Right cardiac atrium (tissue), 5 donors: ENCODE measurements at regions not wholly inside any gene's neighbourhood (a gene's known extent, or its start where the extent isn't known, plus 50 kb on each side); places are given as distances from the start of the nearest gene placed in this dataset.

Experiments used
- ATAC-seq, 2 donors: fragments of 200-7000 bp; cut with Tn5 transposase; one replicate each; pipeline versions ENCODE4 v1.8.0 to v1.9.1; 2020; ENCODE audit warnings: moderate library complexity in 2 of 2, mild to moderate bottlenecking in 1 of 2
- DNase-seq, 3 donors: peaks; one replicate each; pipeline ENCODE4 v3.0.0-alpha.2; 2020
- H3K27ac ChIP-seq: one replicate; pipeline ENCODE4 v1.5.1; 2013; ENCODE audit warnings: mild to moderate bottlenecking, low read length, control low read depth, moderate library complexity
- H3K27me3 ChIP-seq: one replicate; pipeline ENCODE4 v1.6.1; 2013; ENCODE audit not compliant: control insufficient read depth, insufficient read depth
- H3K4me1 ChIP-seq: one replicate; pipeline ENCODE4 v1.6.1; 2013; ENCODE audit warnings: low read length; ENCODE audit not compliant: control insufficient read depth, insufficient read depth
- H3K4me3 ChIP-seq: one replicate; pipeline ENCODE4 v1.5.1; 2013; ENCODE audit warnings: low read length, control low read depth
- H3K9me3 ChIP-seq: one replicate; pipeline ENCODE4 v1.6.1; 2013; ENCODE audit warnings: low read length; ENCODE audit not compliant: control insufficient read depth
- WGBS: extraction: QIAGEN DNeasy Blood & Tissue Kit; methylation state at CpG from one replicate; pipeline ENCODE4 v1.1.7; 2013; 5-methylcytosine and 5-hydroxymethylcytosine counted together
- intact Hi-C, 4 donors: fragments of 100-400 bp; cut with DNase I; formaldehyde crosslinking; loops; one replicate each; pipeline versions ENCODE4 v1.11.0 to v1.14.0; 2022 to 2023
- donor health status: healthy with polysubstance abuse.
- donor health status: DM: no; HTN: yes; CAD: no.
- donor health status: DM: no; HTN: no; CAD: no.
- donor health status: DM: no; HTN: yes; CAD: no; lungs with severe emphysema.
- donor health status: DM: yes; HTN: yes; CAD: no.

- ATAC-seq = no peak
- DNase-seq = no peak
- no peak overlapping the region for H3K4me3 ChIP-seq
- intact Hi-C loops = no loop called here
- no peaks in the 10 kb centered on the region for H3K27me3 ChIP-seq
- no peaks in the 10 kb centered on the region for H3K4me1 ChIP-seq
- no peak overlapping the region for H3K27ac ChIP-seq
- 77% methylated on average over 3 of the region's 3 CpGs for WGBS
- no peaks in the 10 kb centered on the region for H3K9me3 ChIP-seq
Observed at GRCh38 chr5:35360671-35361070, 130.4 kb upstream of the PRLR start.

- Histone ChIP-seq H3K27ac (no peak overlapping the region), H3K9me3 (no peaks in the 10 kb centered on the region), H3K27me3 (no peaks in the 10 kb centered on the region), H3K4me3 (no peak overlapping the region), H3K4me1 (no peaks in the 10 kb centered on the region)
- ATAC-seq (no peak), DNase-seq (no peak)
- intact Hi-C loops = no loop called here
- 46% methylated on average over 1 of the region's 1 CpG for WGBS
Observed at GRCh38 chr5:35359859-35360258, 129.6 kb upstream of the PRLR start.

GRCh38 chr5:35357973-35358372 is 127.7 kb upstream of the PRLR start:
- ATAC-seq (no peak), DNase-seq (no peak)
- Histone ChIP-seq H3K9me3 (peaks cover 1% of the 10 kb centered on the region), H3K27me3 (no peaks in the 10 kb centered on the region), H3K4me1 (no peaks in the 10 kb centered on the region), H3K4me3 (no peak overlapping the region), H3K27ac (no peak overlapping the region)
- intact Hi-C loops = no loop called here
- WGBS = 96% methylated on average over 3 of the region's 3 CpGs

GRCh38 chr5:35356725-35357124 is 126.4 kb upstream of the PRLR start:
- Histone ChIP-seq H3K4me3 (no peak overlapping the region), H3K9me3 (peaks cover 1% of the 10 kb centered on the region), H3K27ac (no peak overlapping the region), H3K27me3 (no peaks in the 10 kb centered on the region), H3K4me1 (no peaks in the 10 kb centered on the region)
- ATAC-seq (no peak), DNase-seq (no peak)
- intact Hi-C loops = no loop called here
- WGBS = 77% methylated on average over 4 of the region's 4 CpGs

DNA sequence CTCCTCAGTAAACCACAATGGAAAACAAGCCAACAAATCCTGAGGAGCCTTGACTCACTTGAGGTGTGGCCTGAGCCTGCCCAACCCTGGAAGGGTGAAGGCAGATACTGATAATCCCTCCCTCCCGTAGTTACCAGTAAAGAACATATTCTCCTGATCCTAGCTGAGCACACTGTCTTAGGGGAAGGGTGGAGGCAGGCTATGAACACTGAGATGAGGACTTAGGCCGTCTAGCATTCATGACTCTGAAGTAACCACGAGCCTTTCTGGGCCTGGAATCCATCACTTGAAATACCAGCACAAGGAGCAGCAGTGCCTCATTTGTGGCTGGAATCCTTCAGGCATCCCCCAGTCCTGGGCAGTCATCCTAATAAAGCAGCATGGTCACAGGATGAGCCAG is 124.5 kb upstream of the PRLR start:
- WGBS = 49% methylated on average over 3 of the region's 3 CpGs
- DNase-seq (no peak), ATAC-seq (no peak)
- no peaks in the 10 kb centered on the region for H3K27me3 ChIP-seq
- H3K9me3 ChIP-seq = peaks cover 1% of the 10 kb centered on the region
- no peak overlapping the region for H3K4me3 ChIP-seq
- no peaks in the 10 kb centered on the region for H3K4me1 ChIP-seq
- no peak overlapping the region for H3K27ac ChIP-seq
- intact Hi-C loops = no loop called here

DNA sequence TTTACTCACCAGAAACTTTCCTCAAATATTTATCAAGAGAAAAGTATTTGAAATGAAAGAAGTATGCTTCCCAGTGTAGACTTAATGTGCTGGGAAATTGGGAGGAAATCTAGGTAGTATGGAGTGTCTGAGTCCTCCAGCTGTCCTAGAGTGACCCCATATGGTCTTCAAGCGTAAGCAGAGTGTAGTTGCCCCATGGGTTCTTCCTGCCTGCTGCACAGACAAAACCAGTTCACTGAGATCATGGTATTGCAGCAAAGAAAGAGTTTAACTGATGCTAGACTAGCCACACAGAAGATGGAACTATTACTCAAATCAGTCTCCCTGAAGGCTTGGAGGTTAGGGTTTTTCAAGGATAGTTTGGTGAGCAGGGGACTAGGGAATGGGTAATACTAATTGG is 114.9 kb upstream of the PRLR start:
- intact Hi-C loops = no loop called here
- no peaks in the 10 kb centered on the region for H3K27me3 ChIP-seq
- H3K27ac ChIP-seq = no peak overlapping the region
- DNase-seq (no peak), ATAC-seq (no peak)
- no peaks in the 10 kb centered on the region for H3K4me1 ChIP-seq
- 66% methylated on average over 1 of the region's 1 CpG for WGBS
- no peak overlapping the region for H3K4me3 ChIP-seq
- H3K9me3 ChIP-seq = peaks cover 5% of the 10 kb centered on the region

- intact Hi-C loops = no loop called here
- H3K27ac ChIP-seq = no peak overlapping the region
- no peaks in the 10 kb centered on the region for H3K27me3 ChIP-seq
Observed at GRCh38 chr5:35342664-35343063, 112.4 kb upstream of the PRLR start.

GRCh38 chr5:35341189-35341588 is 110.9 kb upstream of the PRLR start:
- intact Hi-C loops = no loop called here
- H3K27me3 ChIP-seq = no peaks in the 10 kb centered on the region
- H3K4me3 ChIP-seq = no peak overlapping the region
- no peak overlapping the region for H3K27ac ChIP-seq
- no peaks in the 10 kb centered on the region for H3K4me1 ChIP-seq
- DNase-seq = no peak
- no peak for ATAC-seq
- WGBS = 92% methylated on average over 1 of the region's 1 CpG
- peaks cover 7% of the 10 kb centered on the region for H3K9me3 ChIP-seq

More at GRCh38 chr5:35342664-35343063, 112.4 kb upstream of the PRLR start:
- DNase-seq (peak in 1 of 3 donors; percentile 35), ATAC-seq (no peak)
- H3K4me3 ChIP-seq = no peak overlapping the region
- peaks cover 7% of the 10 kb centered on the region for H3K9me3 ChIP-seq
- no peaks in the 10 kb centered on the region for H3K4me1 ChIP-seq

DNA sequence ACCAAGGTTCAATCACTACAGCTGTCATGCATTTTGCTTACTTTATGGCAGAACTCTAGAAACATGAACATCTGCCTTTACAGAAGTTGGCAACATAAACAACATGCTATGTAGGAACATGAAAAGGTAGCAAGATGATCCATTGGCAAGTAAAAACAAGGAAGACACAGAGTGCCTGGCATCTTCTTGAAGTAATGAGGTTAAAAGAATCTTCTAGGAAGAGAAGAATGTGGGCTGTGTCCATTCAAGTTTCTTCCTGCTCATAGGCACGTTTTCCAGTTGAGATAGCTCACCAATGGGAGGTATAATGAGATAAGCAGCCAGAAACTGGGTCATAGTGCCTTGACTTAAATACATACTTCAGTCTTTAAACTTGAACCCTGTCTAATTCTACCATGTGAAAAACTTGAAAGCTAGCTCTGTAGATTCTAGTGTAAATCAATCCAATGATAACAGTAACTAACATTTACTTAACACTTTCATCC is 109.4 kb upstream of the PRLR start:
- no peak for ATAC-seq
- H3K9me3 ChIP-seq = peaks cover 3% of the 10 kb centered on the region
- H3K4me1 ChIP-seq = no peaks in the 10 kb centered on the region
- 31% methylated on average over 1 of the region's 1 CpG for WGBS
- DNase-seq = no peak
- H3K27me3 ChIP-seq = no peaks in the 10 kb centered on the region
- no peak overlapping the region for H3K27ac ChIP-seq
- H3K4me3 ChIP-seq = no peak overlapping the region
- intact Hi-C loops = no loop called here

DNA sequence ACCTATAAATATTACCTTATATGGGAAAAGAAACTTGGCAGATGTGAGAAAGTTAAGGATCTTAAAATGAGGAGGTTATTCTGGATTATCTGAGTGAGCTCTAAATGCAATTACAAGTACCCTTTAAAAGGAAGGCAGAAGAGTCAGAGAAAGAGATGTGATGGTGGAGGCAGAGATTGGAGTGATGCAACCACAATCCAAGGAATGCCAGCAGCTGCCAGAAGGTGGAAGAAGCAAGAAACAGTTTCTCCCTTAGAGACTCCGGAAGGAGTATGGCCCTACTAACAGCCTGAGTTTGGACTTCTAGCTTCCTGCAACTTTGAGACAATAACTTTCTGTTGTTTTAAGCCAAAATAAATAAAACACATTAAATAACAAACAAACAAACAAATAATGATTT is 108.7 kb upstream of the PRLR start:
- Histone ChIP-seq H3K27me3 (no peaks in the 10 kb centered on the region), H3K4me3 (no peak overlapping the region), H3K27ac (no peak overlapping the region), H3K4me1 (no peaks in the 10 kb centered on the region), H3K9me3 (peaks cover 2% of the 10 kb centered on the region)
- ATAC-seq = no peak
- 89% methylated on average over 1 of the region's 1 CpG for WGBS
- intact Hi-C loops = no loop called here
- DNase-seq = no peak

DNA sequence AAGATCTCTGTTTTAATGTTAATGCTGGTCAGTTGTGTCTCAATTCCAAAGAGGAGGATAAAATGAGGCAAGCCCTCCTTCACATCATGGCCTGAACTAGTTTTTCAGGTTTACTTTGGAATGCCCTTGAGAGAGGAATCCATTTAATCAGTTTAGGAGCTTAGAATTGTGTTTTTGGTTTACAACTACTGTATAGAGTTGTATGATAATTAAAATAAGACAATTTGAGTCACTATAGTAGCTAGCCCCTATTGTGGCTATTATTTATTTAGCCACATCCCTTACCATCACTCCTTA is 107.8 kb upstream of the PRLR start:
- peaks cover 2% of the 10 kb centered on the region for H3K9me3 ChIP-seq
- no peaks in the 10 kb centered on the region for H3K4me1 ChIP-seq
- H3K27ac ChIP-seq = no peak overlapping the region
- DNase-seq (no peak), ATAC-seq (no peak)
- no peaks in the 10 kb centered on the region for H3K27me3 ChIP-seq
- intact Hi-C loops = no loop called here
- no peak overlapping the region for H3K4me3 ChIP-seq

DNA sequence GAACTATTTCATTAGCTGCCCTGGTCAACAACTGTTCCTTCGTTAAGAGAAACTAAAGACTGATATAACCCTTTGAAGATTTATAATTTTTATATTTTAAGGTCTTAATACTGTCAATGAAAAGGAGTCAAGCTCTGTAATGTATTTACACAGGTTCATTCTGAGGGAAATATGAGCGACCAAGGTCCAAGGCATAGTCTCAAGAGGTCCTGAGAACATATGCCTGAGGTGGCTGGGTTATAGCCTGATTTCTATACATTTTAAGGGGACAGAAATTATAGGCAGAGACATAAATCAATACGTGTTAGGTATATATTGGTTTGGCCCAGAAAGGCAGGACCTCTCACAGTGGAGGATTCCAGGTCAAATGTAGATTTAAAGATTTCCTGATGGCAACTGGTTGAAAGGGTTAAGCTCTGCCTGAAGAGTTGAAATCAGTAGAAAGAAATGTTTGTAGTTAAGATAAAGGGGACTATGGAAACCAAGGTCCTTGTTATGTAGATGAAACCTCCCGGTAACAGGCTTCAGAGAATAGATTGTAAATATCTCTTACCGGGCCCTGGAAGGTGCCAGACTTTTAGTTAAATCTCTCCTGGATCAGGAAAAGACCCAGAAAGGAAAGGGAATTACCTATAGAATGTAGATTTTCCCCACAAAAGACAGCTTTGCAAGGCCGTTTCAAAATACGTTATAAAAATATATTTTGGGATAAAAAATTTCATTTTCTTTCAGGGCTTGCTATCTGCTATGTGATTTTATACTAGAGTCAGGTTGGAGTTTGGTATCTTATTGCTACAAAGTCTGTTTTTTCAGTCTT is 107.3 kb upstream of the PRLR start:
- 62% methylated on average over 7 of the region's 7 CpGs for WGBS
- peaks cover 2% of the 10 kb centered on the region for H3K9me3 ChIP-seq
- no peaks in the 10 kb centered on the region for H3K4me1 ChIP-seq
- no peak overlapping the region for H3K4me3 ChIP-seq
- ATAC-seq (no peak), DNase-seq (no peak)
- H3K27ac ChIP-seq = no peak overlapping the region
- intact Hi-C loops = no loop called here
- H3K27me3 ChIP-seq = no peaks in the 10 kb centered on the region
